NCI-H1930 (cell line): ENCODE measurements at regions not wholly inside any gene's neighbourhood (a gene's known extent, or its start where the extent isn't known, plus 50 kb on each side); places are given as distances from the start of the nearest gene placed in this dataset.
"Not testable (repeated sequence)": the region's sequence is repeated elsewhere in the genome, so short reads cannot be mapped to it uniquely, and the experiment has no call there.

ENCODE experiments used
- DNase-seq, 2 experiments: peaks; one replicate each; lab custom pipeline; 2025; lab: John Stamatoyannopoulos, UW

DNA sequence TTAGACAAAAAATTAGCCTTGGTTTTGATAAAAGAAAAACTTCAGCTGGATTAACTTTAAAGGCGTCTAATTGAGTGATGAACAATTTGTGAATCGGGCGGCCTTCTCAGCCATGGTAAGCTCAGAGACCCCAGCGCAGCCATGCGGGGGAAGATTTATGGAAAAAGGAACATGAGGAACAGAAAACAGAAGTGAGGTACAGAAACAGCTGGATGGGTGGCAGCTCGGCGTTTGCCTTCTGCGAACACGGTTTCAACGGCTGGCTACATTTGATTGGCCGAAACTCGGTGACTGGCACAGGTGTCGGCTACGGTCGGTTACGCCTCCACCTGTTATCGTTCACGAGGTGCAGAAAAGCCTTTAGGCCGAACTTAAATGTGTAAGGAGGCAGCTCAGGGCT lies 401.4 kb upstream of the FAT1 start:
- no peak for DNase-seq

DNA sequence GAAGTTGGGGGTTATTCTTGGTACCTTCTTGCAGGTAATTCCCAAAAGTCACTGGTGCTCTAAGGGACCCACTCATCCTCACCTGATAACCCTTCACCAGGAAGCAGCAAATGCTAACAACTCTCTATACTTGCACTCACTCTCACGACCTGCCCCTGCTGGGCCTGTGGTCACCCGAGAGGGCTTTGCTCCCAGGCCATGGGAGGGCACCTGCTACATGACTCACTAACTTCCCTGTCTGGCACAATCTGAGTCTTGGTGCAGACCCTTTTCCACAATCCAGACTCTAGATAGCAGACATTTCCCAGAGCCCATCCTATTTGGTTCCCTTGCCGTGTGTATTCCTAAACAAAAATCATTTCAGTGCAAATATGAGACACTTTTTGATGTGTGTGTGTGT lies 403.8 kb upstream of the FAT1 start:
- DNase-seq, result no peak

DNA sequence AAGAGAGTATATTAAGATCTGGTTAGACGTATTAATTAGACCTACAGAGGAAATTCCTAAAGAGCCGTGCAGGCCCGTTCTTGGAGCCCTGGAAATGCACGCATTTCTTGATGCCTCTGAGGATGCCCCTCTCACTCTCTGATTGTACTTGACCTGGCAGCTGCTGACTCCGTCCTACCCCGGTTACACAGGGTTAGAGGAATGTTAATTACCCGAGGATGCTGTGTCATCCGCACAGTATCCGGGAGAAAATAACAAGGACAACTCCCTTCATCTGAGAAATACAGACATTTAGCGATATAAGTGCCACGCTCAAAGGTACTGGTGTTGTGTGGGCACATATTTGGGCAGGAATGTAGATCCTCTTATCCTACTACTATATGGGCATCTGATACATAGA lies 404.6 kb upstream of the FAT1 start:
- DNase-seq, result no peak

DNA sequence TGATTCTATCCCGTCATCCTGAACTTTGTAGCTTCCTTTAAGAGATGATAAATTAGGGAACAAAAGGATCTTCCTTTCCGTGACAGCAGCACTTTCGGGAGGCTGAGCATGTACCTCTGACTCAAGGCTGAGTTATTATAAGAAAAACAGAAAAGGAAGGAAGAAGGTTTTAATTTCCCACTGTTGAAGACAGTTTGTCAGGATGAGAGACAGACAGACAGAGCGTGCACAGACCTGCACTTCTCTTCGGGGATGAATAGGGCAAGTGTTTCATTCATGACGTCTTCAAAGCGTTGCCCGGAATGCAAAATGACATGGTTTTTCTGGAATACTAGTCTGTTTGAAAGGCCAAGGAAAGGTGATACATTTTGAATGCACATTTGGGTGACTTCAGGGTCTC lies 405.3 kb upstream of the FAT1 start:
- no peak for DNase-seq

DNA sequence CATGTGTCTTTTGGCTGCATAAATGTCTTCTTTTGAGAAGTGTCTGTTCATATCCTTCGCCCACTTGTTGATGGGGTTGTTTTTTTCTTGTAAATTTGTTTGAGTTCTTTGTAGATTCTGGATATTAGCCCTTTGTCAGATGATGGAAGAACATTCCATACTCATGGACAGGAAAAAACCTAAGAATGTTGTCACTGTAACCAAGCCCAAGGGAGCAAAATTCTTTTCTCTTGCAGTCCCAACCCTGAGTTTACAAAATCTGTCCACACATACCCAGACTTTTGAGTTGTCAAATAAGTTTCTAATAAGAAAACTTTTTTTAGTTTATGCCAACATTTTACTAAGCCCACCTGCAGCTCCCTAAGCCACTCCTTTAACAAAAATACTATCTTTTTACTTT lies 408.2 kb upstream of the FAT1 start:
- DNase-seq, result not testable (repeated sequence)

DNA sequence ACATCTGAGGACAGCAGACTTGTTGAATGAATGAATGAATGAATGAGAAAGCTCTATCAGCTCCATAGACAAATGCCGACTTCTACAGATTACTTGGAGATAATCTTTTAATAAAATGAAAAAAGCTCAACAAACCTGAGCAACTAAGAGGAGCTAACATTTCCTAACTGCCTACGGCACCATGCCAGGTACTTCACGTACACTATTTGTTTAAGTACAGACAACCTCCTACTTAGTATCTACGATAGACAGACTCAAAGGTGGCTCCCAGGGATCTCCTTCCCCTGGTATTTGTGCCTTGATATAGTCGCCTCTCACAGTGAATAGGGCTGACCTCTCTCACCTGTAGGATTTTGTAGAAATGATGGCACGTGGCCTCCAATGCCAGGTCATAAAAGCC lies 412.2 kb upstream of the FAT1 start:
- DNase-seq, result no peak

DNA sequence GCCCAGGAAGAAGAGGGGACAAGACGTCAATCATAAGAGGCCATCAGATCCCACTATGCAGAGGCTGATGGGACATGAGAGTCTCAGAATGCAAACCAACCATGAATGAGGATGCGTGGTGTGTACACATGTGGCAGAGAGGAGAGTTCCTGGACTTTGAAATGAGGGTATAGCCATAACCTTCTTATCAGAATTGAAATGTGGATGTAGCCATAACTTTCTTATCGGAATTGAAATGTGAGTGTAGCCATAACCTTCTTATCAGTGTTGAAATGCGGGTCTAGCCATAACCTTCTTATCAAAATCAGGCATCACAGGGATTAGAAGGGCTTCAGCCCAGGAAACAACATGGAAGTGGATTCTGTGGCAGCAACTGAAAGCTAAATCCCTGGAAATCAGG lies 415.5 kb upstream of the FAT1 start:
- no peak for DNase-seq

DNA sequence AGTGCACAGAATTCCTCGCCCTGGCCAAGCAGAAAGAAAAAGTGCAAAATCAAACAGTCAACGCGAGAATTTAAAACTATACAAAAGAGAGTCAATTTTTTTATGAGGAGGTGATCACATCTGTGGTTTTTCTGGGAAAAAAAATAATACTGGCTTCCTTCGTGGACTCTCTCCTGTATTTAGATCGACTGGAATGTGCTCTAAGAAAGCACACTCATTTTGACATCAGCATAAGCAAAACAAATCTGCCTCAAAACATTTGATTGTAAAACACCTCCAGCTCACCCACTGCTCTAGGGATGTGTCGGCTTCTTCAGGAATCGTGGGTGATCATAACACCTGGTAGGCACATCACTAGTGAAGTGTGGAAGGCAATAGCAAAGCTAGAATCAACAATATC lies 417.4 kb upstream of the FAT1 start:
- DNase-seq, result no peak

DNA sequence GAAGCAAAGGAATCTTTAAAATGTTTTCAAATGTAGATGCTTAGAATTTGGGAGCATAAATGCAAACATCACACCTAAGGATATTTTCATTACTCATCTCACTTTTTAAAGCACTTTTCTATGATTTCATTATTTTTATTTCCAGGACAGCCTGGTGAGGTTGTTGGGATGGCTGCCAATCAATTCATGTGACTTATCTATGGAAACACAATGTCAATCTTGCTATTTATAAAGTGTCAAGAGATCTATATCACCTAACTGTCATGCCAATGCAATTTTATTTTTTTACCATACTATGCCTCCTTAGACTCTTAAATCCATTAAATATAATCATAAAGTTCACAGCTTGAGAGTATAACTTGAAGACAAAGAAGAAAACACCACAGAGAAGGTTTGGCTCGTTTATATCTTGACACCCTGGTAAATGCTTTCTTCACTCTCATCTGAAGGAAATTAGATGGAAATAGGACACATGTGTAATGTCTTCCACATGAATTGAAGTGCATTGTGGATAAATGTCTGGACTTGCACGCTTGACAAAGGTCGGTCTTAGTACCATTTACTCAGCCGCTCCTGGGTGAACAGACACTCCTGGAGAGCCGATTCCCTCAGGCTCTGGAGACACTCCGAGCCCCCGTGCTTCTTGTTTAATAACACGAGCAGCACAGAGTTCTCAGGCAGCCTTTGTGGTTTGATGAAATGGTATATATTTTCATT lies 425.7 kb upstream of the FAT1 start:
- DNase-seq, result no peak

DNA sequence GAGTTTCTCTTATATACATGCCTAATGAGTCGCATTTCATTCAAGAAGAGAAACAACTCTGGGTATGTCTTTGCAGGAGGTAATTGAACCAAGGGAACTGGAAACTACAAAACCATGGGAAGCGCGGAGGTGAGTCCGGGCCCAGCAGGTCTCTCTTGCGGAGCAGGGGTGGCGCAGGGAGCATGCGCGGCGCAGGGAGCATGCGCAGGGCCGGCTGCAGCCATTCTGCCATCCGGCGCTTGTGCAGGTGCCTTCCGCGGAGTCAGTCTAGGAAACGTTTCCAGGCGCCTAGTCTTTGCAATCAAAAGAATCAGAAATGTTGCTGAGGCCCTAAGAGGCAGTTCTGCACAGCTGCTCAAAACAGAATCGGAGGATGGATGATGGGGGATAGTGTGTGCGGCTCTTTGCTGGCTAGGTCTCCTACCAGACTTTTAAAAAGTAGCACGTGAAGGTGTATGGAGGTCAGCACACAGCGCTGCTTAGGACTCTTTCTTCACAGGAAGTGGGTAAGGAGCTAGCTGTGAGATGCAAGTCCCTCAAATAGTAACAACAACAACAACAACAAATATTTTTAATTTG lies 433.8 kb upstream of the FAT1 start:
- DNase-seq, result no peak

DNA sequence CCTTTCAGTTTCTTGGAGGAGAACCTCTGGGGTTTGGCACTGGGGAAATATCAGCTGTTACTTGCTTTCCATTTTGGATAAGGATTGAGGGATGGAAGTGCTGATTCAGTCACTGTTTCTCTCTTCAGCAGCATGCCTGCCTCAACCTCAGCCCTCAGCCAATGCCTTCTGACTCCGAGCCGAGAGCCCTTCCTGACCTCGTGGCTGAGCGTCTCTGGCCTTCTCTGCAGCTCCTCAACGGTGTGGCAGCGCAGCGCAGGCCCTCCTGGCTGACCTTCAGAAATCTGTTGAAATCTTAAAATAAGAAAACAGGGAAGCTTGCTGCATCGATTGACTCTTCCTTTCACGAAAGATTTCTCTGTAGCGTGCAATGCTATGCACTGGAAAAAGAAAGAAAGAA lies 434.3 kb upstream of the FAT1 start:
- DNase-seq, result no peak

DNA sequence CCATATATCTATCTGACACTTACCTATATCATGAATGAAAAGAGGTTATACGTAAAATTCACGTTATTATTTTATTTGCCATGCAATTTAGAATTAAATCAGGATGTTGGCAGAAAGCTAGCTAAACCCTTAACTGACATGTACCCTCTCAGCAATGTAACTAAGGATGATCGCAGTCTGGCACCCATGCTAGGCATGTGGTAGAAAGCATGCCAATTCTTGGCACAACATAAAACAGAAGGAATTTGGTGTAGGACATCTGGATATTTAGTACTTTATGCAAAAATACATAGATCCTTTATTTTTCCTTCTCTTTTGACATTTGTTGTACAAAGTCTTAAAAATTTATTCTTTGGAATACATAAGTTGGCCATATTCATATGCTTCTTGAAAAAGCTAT lies 436.8 kb upstream of the FAT1 start:
- DNase-seq, result no peak

DNA sequence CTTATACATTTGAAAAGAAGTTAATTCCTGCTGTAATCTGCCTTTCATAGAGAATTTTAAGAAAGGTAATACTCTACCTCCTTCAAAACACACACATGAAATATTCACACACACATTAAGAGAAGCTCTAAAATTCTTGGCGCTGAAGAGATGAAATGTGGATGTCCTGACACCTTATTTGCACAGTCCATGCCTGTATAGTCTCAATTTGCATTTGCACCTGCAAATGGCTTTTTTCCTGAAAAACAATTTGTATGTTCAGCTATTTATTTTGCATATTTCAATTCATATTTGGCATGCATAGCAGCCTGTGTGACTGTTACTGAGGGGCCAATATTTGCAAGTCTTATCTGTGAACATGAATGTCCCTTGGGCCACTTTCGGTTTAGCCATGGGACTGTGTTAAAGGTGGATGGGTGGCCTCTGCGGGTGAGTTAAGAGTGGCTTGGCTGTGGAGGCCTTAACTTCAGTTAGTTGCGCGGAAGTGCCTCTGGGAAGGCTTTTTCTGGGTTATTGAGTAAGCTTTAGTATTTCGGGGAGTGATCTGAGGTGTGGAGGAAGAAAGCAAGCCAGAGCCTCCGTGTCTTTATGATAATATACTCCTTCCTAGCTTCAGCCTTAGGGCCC lies 443.3 kb upstream of the FAT1 start:
- DNase-seq, result no peak

DNA sequence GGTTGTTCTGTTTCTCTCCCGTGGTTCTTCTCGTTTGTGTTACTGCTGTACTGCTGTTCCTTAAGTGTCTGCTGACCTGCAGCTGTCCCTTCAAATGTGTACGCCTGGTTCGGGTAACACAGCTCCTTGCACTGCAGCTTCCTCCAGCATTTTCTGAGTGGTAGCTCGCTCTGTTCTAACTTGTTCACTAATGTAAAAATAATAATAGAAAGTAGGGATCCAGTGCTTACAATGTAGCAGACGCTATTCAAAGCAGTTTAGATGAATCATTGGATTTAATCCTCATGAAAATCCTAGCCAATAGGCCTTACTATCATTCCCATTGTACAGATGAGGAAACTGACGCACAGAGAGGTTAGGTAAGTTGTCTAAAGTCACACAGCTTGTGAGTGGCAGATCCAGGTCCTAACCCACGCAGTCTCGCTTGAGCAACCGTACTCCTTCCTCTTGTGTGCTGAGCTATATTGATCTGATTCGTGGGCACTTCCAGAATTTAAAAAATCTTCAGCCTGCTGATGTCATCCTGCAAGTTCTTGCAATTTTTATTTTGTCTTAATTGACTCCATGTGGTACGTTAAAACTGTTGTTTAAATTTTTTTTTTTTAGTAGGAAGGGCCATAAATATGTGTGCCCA lies 448.2 kb upstream of the FAT1 start:
- no peak for DNase-seq

DNA sequence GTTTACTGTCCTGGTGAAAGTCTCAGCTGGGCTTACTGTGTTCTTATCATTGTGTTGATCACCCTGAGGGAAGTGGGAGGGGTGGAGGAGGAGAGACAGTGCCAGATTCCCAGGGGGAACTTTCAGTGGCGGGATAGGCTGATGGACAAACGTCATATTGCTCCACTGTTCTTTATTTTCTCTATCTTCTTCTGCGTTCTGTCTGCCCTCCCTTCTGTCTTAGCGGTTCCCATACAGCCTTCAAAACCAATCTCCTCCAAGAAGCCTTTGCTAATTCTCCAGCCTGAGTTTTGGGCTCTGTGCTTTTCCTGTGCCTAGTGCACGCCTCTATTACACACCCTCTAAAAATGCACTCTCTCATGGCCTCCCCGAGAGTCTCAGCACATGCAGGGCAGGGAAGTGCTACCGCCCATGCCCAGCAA lies 448.7 kb upstream of the FAT1 start:
- no peak for DNase-seq

DNA sequence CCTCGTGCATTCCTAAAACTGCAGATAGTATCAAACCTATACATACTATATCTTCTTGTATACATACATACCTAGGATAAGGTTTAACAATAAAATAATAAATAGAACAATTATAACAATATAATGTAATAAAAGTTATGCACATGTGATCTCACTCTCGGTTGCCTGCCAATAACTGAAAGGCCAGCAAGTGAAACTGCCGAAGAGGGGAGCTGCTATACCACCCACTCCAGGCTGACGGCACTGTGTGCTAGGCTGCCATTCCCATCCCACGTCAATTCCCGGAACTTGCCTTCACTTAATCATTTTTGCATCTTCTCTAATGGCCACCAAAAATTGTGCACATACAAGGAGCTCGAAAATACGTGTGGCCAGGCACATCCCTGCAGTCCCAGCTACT lies 451.1 kb upstream of the FAT1 start:
- DNase-seq, result no peak

DNA sequence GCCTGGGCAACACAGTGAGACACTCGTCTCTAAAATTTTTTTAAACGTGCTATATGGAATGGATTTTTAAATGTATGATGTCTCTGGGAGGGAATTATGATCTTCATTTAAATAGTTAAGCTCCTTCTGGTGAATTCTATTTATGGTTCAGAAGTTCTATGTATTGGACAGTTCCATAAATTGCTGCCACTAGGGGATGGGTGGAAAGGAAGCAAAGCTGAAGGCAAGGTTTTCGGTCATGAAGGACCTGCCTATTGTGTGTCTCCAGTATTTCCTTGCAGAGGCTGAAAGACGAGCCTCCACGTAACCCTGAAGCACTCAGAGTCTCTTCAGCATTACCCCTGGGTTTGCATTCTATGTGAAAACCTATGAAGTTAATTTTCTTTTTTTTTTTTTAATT lies 451.5 kb upstream of the FAT1 start:
- no peak for DNase-seq

DNA sequence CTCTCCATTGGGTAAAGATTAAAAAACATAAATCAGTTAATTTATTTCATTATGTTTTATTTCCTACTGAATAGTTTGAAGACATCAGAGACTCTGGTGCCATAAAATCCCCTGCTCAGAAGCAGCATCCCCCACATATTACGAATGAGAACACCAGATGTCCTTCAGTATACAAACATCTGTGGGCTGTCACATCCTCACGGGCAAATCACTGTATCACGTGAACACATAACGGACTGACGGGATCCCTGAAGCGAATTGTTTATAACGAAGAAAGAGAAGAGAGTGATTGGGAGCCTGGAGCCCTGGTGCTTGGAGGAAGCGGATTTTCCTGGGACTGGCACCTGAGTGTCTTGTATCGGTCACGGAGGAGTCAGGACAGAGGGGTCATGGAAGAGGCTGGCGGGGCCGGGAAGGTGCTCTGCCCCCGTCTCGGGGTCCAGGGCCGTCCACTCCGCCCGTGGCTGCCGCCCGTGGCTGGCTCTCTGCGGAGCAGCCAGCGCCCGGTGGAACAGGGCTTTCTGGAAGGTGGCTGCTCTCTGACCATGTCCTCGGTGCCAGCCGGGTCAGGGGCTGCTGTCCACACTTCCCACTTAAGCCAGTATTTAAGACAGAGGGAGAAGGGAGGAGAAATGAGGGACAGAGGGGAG lies 452.7 kb upstream of the FAT1 start:
- no peak for DNase-seq

DNA sequence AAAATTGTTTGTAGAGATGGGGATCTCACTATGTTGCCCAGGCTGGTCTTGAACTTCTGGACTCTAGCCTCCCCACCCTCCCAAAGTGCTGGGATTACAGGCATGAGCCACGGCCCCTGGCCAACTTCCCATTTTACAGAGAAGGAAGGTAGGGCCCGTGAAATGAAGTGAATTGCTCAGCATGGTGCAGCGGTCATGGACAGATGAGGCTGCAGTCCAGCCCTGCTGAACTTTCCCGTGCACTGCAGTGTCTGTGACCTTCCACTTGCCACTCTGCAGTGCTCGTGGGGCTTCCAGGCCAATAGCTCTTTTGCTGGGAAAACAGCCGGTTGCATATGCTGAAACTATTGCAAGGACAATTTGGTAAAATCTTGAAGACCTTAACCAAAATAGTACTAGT lies 454.4 kb upstream of the FAT1 start:
- no peak for DNase-seq

DNA sequence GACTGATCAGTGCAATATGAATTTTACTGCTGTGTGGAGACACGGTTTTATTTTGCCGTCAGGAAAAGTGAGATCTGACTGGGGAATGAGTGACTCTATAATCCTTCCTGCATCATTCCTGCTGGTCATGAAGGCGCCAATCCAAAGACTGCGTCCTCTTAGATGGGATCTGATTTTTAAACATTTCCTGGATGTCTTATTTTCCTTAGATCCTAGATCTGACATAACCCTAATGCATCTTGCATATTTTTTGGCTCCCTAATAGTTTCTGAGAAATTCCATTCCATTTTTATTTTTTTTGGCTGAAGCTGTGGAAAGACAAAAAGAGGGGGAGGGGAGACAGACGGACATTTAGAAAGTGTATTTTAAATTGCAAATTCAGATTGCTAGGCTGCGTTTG lies 454.9 kb upstream of the FAT1 start:
- no peak for DNase-seq

DNA sequence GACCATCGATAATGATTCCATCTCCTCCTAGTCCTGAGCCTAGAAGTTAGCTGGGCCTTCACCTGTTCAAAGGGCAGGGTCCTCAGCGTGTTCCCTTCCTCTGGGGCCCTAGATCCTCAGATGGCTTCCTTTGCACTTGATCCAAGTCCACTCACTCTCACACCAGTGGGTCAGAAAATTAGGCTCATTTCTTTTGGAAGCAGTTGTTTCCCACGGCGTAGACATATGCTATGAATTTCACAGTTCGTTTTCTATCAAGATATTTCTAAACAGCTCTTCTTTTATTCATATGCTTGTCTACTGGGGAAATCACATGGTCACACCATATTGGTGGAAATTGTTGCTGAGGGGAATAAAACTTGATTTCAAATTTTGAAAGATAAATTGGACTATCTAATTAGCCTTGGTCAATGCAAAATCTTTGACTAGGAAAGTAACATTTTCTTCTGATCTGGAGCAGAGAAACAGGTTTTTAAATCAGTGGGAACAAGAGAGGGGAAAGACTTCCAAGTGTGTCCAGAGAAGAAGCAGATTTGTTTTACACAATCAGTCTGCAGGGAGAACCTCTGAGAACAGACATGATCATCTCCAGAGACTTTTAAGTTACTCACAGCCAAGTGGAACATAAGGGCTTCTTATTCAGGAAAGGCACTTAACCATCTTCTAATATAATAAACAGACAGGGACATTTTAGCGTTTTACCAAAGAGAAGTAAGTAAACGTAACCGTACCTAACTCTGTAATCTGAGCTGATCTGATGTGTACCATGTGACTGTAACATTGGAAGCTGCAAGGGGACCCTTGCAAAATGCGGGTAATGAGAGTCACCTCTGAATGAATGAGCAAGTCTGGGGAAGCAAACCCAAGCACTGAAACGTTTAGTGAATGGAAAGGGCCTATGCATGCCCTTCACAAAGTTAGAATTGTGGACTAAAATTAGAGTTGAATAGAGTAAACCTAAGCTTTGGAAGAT lies 455.7 kb upstream of the FAT1 start:
- DNase-seq, result no peak

DNA sequence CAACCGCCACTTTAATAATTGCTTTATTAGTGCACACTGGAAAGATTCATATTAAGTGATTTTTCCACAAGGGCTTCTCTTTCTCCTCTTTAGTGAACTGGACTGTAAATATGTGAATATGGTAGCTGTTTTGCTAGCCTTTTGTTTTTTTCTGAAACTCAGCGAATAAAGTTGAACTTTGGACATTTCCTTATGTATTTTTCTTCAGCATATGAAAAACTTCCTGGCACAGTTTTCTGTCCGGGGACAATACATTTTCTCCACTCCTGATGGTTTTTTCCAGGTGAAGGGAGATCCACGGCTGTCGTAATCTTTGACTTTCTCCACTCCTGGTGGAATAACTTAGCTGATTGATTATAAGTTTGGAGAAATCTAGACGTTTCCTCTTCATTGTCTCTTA lies 457.4 kb upstream of the FAT1 start:
- DNase-seq, result no peak
